ENCODE measurements at regions not wholly inside any gene's neighbourhood (a gene's known extent, or its start where the extent isn't known, plus 50 kb on each side); places are given as distances from the start of the nearest gene placed in this dataset.

GRCh38 chr2:12396699-12397098 is 320.0 kb upstream of the TRIB2 start:
- no peak overlapping the region for H3K9ac ChIP-seq (replicated peaks; ENCODE audit: extremely low read depth, insufficient read depth, low read length)
- no peaks in the 10 kb centered on the region for H3K79me2 ChIP-seq (ENCODE audit: control insufficient read depth, insufficient read depth, low read length)
- no peak overlapping the region for H3K4me2 ChIP-seq (ENCODE audit: insufficient read depth, low read length)
- H3K36me3 ChIP-seq (ENCODE audit: control insufficient read depth in 2 of 2, extremely low read depth in 1 of 2, insufficient read depth in 2 of 2, low read length in 2 of 2): no peaks in the 10 kb centered on the region
- H3K27me3 ChIP-seq (ENCODE audit: control insufficient read depth in 2 of 2, insufficient read depth in 2 of 2, low read length in 2 of 2): peaks cover 0 to 4% of the 10 kb centered on the region in 2 experiments
- intact Hi-C loops (cut with micrococcal nuclease) (no loop called here), dilution Hi-C loops (cut with MboI; ENCODE audit: extremely low pct_ligation_motif_present, low sequenced_read_pairs) (no loop called here)
- FAIRE-seq (no peak), DNase-seq (ENCODE audit: low read depth, low spot score) (no peak)
- no peak overlapping the region for H3K27ac ChIP-seq (ENCODE audit: insufficient read depth, low read depth, low read length)
- POLR2A ChIA-PET: no interaction called here
- no peaks in the 10 kb centered on the region for H3K9me1 ChIP-seq (replicated peaks; ENCODE audit: control insufficient read depth, extremely low read depth, insufficient read depth, low read length)
- CTCF ChIA-PET: no interaction called here
- no peak for TF ChIP-seq EZH2 (IDR thresholded peaks at IDR 0.05; ENCODE audit: borderline replicate concordance, low read depth, low read length, severe bottlenecking)
- H4K20me1 ChIP-seq (replicated peaks; ENCODE audit: control insufficient read depth, extremely low read depth, insufficient read depth, low read length): no peaks in the 10 kb centered on the region
- no TSS peak for BruUV-seq (replicated peaks)
- no peak overlapping the region for H3K4me3 ChIP-seq (replicated peaks in 1 of 3; ENCODE audit: insufficient read depth in 1 of 3, low read depth in 1 of 3, low read length in 3 of 3)
- H2AFZ ChIP-seq (ENCODE audit: low read depth, low read length): no peak overlapping the region
- H3K4me1 ChIP-seq (ENCODE audit: control insufficient read depth, extremely low read depth, insufficient read depth, low read length): no peaks in the 10 kb centered on the region
- H3K9me3 ChIP-seq (replicated peaks; ENCODE audit: control insufficient read depth, insufficient read depth, low read length): no peaks in the 10 kb centered on the region

- DNase-seq (ENCODE audit: low read depth, low spot score) (no peak), FAIRE-seq (no peak)
- dilution Hi-C loops (cut with MboI; ENCODE audit: extremely low pct_ligation_motif_present, low sequenced_read_pairs): no loop called here
- Histone ChIP-seq H3K36me3 (ENCODE audit: control insufficient read depth in 2 of 2, extremely low read depth in 1 of 2, insufficient read depth in 2 of 2, low read length in 2 of 2) (no peaks in the 10 kb centered on the region), H3K9me3 (replicated peaks; ENCODE audit: control insufficient read depth, insufficient read depth, low read length) (no peaks in the 10 kb centered on the region), H3K27me3 (ENCODE audit: control insufficient read depth in 2 of 2, insufficient read depth in 2 of 2, low read length in 2 of 2) (no peaks in the 10 kb centered on the region), H4K20me1 (replicated peaks; ENCODE audit: control insufficient read depth, extremely low read depth, insufficient read depth, low read length) (no peaks in the 10 kb centered on the region), H3K9me1 (replicated peaks; ENCODE audit: control insufficient read depth, extremely low read depth, insufficient read depth, low read length) (no peaks in the 10 kb centered on the region), H3K4me1 (ENCODE audit: control insufficient read depth, extremely low read depth, insufficient read depth, low read length) (no peaks in the 10 kb centered on the region), H3K4me2 (ENCODE audit: insufficient read depth, low read length) (no peak overlapping the region), H3K9ac (replicated peaks; ENCODE audit: extremely low read depth, insufficient read depth, low read length) (no peak overlapping the region), H3K27ac (ENCODE audit: insufficient read depth, low read depth, low read length) (no peak overlapping the region), H3K4me3 (replicated peaks in 1 of 3; ENCODE audit: insufficient read depth in 1 of 3, low read depth in 1 of 3, low read length in 3 of 3) (no peak overlapping the region), H3K79me2 (ENCODE audit: control insufficient read depth, insufficient read depth, low read length) (no peaks in the 10 kb centered on the region), H2AFZ (ENCODE audit: low read depth, low read length) (no peak overlapping the region)
- intact Hi-C loops (cut with micrococcal nuclease): no loop called here
- no peak for TF ChIP-seq FOS (IDR thresholded peaks at IDR 0.05; ENCODE audit: borderline replicate concordance, insufficient read depth, low read length)
- TF ChIP-seq MYC (IDR thresholded peaks at IDR 0.05; ENCODE audit: low read depth, low read length): no peak
- TF ChIP-seq EZH2 (IDR thresholded peaks at IDR 0.05; ENCODE audit: borderline replicate concordance, low read depth, low read length, severe bottlenecking): no peak
- TF ChIP-seq POLR2A (IDR thresholded peaks at IDR 0.05; ENCODE audit: low read depth, low read length): no peak
- no peak for TF ChIP-seq GATA2 (IDR thresholded peaks at IDR 0.05; ENCODE audit: insufficient read depth, insufficient read length, low read depth, low read length)
- TF ChIP-seq MAX (IDR thresholded peaks at IDR 0.05; ENCODE audit: insufficient read depth, insufficient read length): no peak
- no peak for TF ChIP-seq CTCF (IDR thresholded peaks at IDR 0.05; ENCODE audit: extremely low read depth in 1 of 2, insufficient read depth in 1 of 2, low read depth in 1 of 2, low read length in 2 of 2)
- no peak for TF ChIP-seq POLR2AphosphoS5 (IDR thresholded peaks at IDR 0.05; ENCODE audit: insufficient read depth, low read depth, low read length)
- TF ChIP-seq JUN (IDR thresholded peaks at IDR 0.05; ENCODE audit: borderline replicate concordance, insufficient read depth, insufficient read length, low read depth): no peak
- BruUV-seq (replicated peaks): no TSS peak
- ChIA-PET CTCF (no interaction called here), POLR2A (no interaction called here)
Measured at GRCh38 chr2:12397854-12398253, 318.9 kb upstream of the TRIB2 start.

Measured in endothelial cell of umbilical vein (primary cell).